ENCODE measurements at regions not wholly inside any gene's neighbourhood (a gene's known extent, or its start where the extent isn't known, plus 50 kb on each side); places are given as distances from the start of the nearest gene placed in this dataset.

- no peak overlapping the region for H3K27ac ChIP-seq
- no peaks in the 10 kb centered on the region for H3K27me3 ChIP-seq (ENCODE audit: insufficient read depth, low read depth, severe bottlenecking)
- H3K4me3 ChIP-seq (ENCODE audit: low read depth, low read length), result no peak overlapping the region
- no peak for TF ChIP-seq CTCF (IDR thresholded peaks at IDR 0.05; ENCODE audit: low read depth, low read length)
- no peak for DNase-seq
- H3K36me3 ChIP-seq, result no peaks in the 10 kb centered on the region
- no peaks in the 10 kb centered on the region for H3K9me3 ChIP-seq (ENCODE audit: severe bottlenecking)
Observed at GRCh38 chr16:51500306-51500705, 349.2 kb upstream of the SALL1 start.

GRCh38 chr16:51497541-51498211, 346.6 kb upstream of the SALL1 start:
- Histone ChIP-seq H3K36me3 (no peaks in the 10 kb centered on the region), H3K9me3 (ENCODE audit: severe bottlenecking) (no peaks in the 10 kb centered on the region), H3K27ac (no peak overlapping the region), H3K4me3 (ENCODE audit: low read depth, low read length) (no peak overlapping the region), H3K27me3 (ENCODE audit: insufficient read depth, low read depth, severe bottlenecking) (no peaks in the 10 kb centered on the region)
- no peak for DNase-seq
- no peak for TF ChIP-seq CTCF (IDR thresholded peaks at IDR 0.05; ENCODE audit: low read depth, low read length)

- Histone ChIP-seq H3K36me3 (no peaks in the 10 kb centered on the region), H3K27me3 (ENCODE audit: insufficient read depth, low read depth, severe bottlenecking) (no peaks in the 10 kb centered on the region), H3K27ac (no peak overlapping the region; the same call in 1 of the 2 replicates), H3K4me3 (ENCODE audit: low read depth, low read length) (no peak overlapping the region), H3K9me3 (ENCODE audit: severe bottlenecking) (peaks cover 3% of the 10 kb centered on the region)
- DNase-seq, result no peak
- TF ChIP-seq CTCF (IDR thresholded peaks at IDR 0.05; ENCODE audit: low read depth, low read length), result no peak
Observed at GRCh38 chr16:51490866-51491265, 339.8 kb upstream of the SALL1 start.

DNA sequence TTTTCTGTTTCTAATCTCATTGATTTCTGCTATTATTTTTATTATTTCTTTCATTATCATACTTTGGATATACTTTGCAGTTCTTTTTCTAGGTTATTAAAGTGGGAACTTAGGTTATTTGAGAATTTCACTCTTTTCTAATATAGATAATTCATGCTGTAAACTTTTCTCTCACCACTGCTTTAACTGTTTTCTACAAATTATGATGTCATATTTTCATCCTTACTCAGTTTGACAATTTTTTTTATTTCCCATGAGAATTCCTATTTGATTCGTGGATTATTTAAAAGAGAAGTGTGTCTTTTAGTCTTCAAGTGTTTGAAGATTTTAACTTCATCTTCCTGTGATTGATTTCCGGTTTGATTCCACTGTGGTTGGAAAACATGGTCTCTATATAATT, 336.8 kb upstream of the SALL1 start:
- Histone ChIP-seq H3K36me3 (no peaks in the 10 kb centered on the region), H3K9me3 (ENCODE audit: severe bottlenecking) (peaks cover 3% of the 10 kb centered on the region), H3K27me3 (ENCODE audit: insufficient read depth, low read depth, severe bottlenecking) (no peaks in the 10 kb centered on the region), H3K4me3 (ENCODE audit: low read depth, low read length) (no peak overlapping the region), H3K27ac (no peak overlapping the region)
- no peak for TF ChIP-seq CTCF (IDR thresholded peaks at IDR 0.05; ENCODE audit: low read depth, low read length)
- DNase-seq, result no peak

GRCh38 chr16:51474414-51475091, 323.5 kb upstream of the SALL1 start:
- Histone ChIP-seq H3K27ac (no peak overlapping the region), H3K36me3 (no peaks in the 10 kb centered on the region), H3K27me3 (ENCODE audit: insufficient read depth, low read depth, severe bottlenecking) (no peaks in the 10 kb centered on the region), H3K4me3 (ENCODE audit: low read depth, low read length) (no peak overlapping the region), H3K9me3 (ENCODE audit: severe bottlenecking) (no peaks in the 10 kb centered on the region)
- DNase-seq, result no peak
- no peak for TF ChIP-seq CTCF (IDR thresholded peaks at IDR 0.05; ENCODE audit: low read depth, low read length)
